Adrenal gland (tissue), 9 donors: ENCODE measurements at regions not wholly inside any gene's neighbourhood (a gene's known extent, or its start where the extent isn't known, plus 50 kb on each side); places are given as distances from the start of the nearest gene placed in this dataset.

Experiments
- DNase-seq, 7 donors: peaks; one replicate each; pipeline ENCODE4 v3.0.0-alpha.2; 2019 to 2020
- H3K27ac ChIP-seq, 5 donors: fragments of 200-600 bp; sonication (generic) in 4 of 5; 1 replicate in 3 of 5; 2 replicates in 2 of 5; pipeline versions ENCODE4 v1.5.1 to v1.8.0; 2016 to 2020; ENCODE audit warnings: mild to moderate bottlenecking in 1 of 5
- H3K27me3 ChIP-seq: fragments of 200-600 bp; 2 replicates; pipeline ENCODE4 v1.8.0; 2021
- H3K36me3 ChIP-seq, 2 donors: fragments of 200-600 bp; replicated peaks in 1 of 2; 1 replicate in 1 of 2; 2 replicates in 1 of 2; pipeline versions ENCODE4 v1.5.1 to v1.8.0; 2018 to 2022
- H3K4me1 ChIP-seq, 2 donors: fragments of 200-600 bp; replicated peaks in 1 of 2; 1 replicate in 1 of 2; 2 replicates in 1 of 2; pipeline versions ENCODE4 v1.5.1 to v1.8.0; 2018 to 2021
- H3K4me3 ChIP-seq, 4 donors: fragments of 200-600 bp; sonication (generic) in 3 of 4; one replicate each; pipeline ENCODE4 v1.5.1; 2016 to 2018
- H3K9me3 ChIP-seq, 3 donors: fragments of 200-600 bp; sonication (generic) in 1 of 3; replicated peaks in 1 of 3; 1 replicate in 2 of 3; 2 replicates in 1 of 3; pipeline versions ENCODE4 v1.5.1 to v1.8.0; 2016 to 2021
- CTCF ChIP-seq, 6 experiments: fragments of 450-650 bp in 4 of 6; fragments of 200-600 bp in 2 of 6; sonication (generic) in 1 of 6; IDR thresholded peaks; 1 replicate in 5 of 6; 2 replicates in 1 of 6; pipeline versions ENCODE4 v1.5.1 to v1.8.0; 2016 to 2021; ENCODE audit warnings: antibody characterized with exemption in 6 of 6, mild to moderate bottlenecking in 2 of 6, moderate library complexity in 1 of 6
- POLR2A ChIP-seq, 2 donors: fragments of 450-650 bp; IDR thresholded peaks; one replicate each; pipeline ENCODE4 v1.6.1; 2017; ENCODE audit warnings: antibody characterized with exemption in 2 of 2, mild to moderate bottlenecking in 2 of 2, moderate library complexity in 1 of 2
- WGBS, 4 donors: extraction: QIAGEN DNeasy Blood & Tissue Kit in 2 of 4; methylation state at CpG; one replicate each; pipeline versions ENCODE4 v1.1.5 to v1.1.7; 2013 to 2017; 5-methylcytosine and 5-hydroxymethylcytosine counted together
- intact Hi-C, 2 donors: fragments of 100-400 bp; cut with DNase I; formaldehyde crosslinking; loops; one replicate each; pipeline versions ENCODE4 v1.14.1 to v1.15.0; 2022 to 2023
- donor health status: healthy with polysubstance abuse.
- donor health status: Bipolar disorder and iron deficiency.
- donor health status: DM: yes; HTN: yes; CAD: no.
- donor health status: DM: no; HTN: no; CAD: no.
- donor health status: DM: no; HTN: no; CAD: no.

GRCh38 chr16:81175325-81175891 is 63.1 kb upstream of the BCO1 start:
- WGBS, 4 donors: 57 to 77% (median 74%) methylated on average over 3 to 7 of the region's 7 CpGs
- DNase-seq: peak in 5 of 7 donors; percentile 9 to 36 (median 26)
- H3K27ac ChIP-seq: no peak overlapping the region
- H3K9me3 ChIP-seq: no peaks in the 10 kb centered on the region
- intact Hi-C loops: no loop called here
- H3K27me3 ChIP-seq: no peaks in the 10 kb centered on the region
- no peaks in the 10 kb centered on the region for H3K36me3 ChIP-seq
- H3K4me1 ChIP-seq: no peaks in the 10 kb centered on the region
- TF ChIP-seq POLR2A (IDR thresholded peaks at IDR 0.05) (no peak), CTCF (IDR thresholded peaks at IDR 0.05) (no peak)
- no peak overlapping the region for H3K4me3 ChIP-seq

GRCh38 chr16:81174644-81175324 is 63.7 kb upstream of the BCO1 start:
- intact Hi-C loops: no loop called here
- no peak overlapping the region for H3K27ac ChIP-seq

GRCh38 chr16:81172769-81173658 is 65.5 kb upstream of the BCO1 start:
- Histone ChIP-seq H3K27ac (no peak overlapping the region), H3K36me3 (no peaks in the 10 kb centered on the region), H3K4me3 (no peak overlapping the region), H3K9me3 (no peaks in the 10 kb centered on the region), H3K4me1 (no peaks in the 10 kb centered on the region), H3K27me3 (no peaks in the 10 kb centered on the region)
- DNase-seq: no peak
- 75 to 85% (median 82%) methylated on average over 11 to 13 of the region's 13 CpGs for WGBS, 4 donors
- intact Hi-C loops: no loop called here
- TF ChIP-seq CTCF (IDR thresholded peaks at IDR 0.05) (no peak), POLR2A (IDR thresholded peaks at IDR 0.05) (no peak)

More at GRCh38 chr16:81174644-81175324, 63.7 kb upstream of the BCO1 start:
- no peaks in the 10 kb centered on the region for H3K27me3 ChIP-seq
- DNase-seq: no peak
- H3K9me3 ChIP-seq: no peaks in the 10 kb centered on the region
- no peaks in the 10 kb centered on the region for H3K4me1 ChIP-seq
- H3K36me3 ChIP-seq: no peaks in the 10 kb centered on the region
- TF ChIP-seq POLR2A (IDR thresholded peaks at IDR 0.05) (no peak), CTCF (IDR thresholded peaks at IDR 0.05) (no peak)
- 87 to 95% (median 90%) methylated on average over 3 to 13 of the region's 13 CpGs for WGBS, 4 donors
- H3K4me3 ChIP-seq: no peak overlapping the region

- intact Hi-C loops: no loop called here
- WGBS, 4 donors: 33 to 40% (median 38%) methylated on average over 4 to 7 of the region's 7 CpGs
- no peaks in the 10 kb centered on the region for H3K27me3 ChIP-seq
Observed at GRCh38 chr16:81170824-81171223, 67.7 kb upstream of the BCO1 start.

More at GRCh38 chr16:81170824-81171223, 67.7 kb upstream of the BCO1 start:
- no peaks in the 10 kb centered on the region for H3K9me3 ChIP-seq
- TF ChIP-seq CTCF (IDR thresholded peaks at IDR 0.05): no peak
- TF ChIP-seq POLR2A (IDR thresholded peaks at IDR 0.05): no peak
- no peak overlapping the region for H3K4me3 ChIP-seq
- no peaks in the 10 kb centered on the region for H3K4me1 ChIP-seq
- peak in 1 of 7 donors; percentile 22 for DNase-seq
- no peak overlapping the region for H3K27ac ChIP-seq
- H3K36me3 ChIP-seq: no peaks in the 10 kb centered on the region
